Neural cell (in vitro differentiated cells): ENCODE measurements at regions not wholly inside any gene's neighbourhood (a gene's known extent, or its start where the extent isn't known, plus 50 kb on each side); places are given as distances from the start of the nearest gene placed in this dataset.

Experiments used
- H2AFZ ChIP-seq: fragments of 200-600, 300-800 bp; sonication (generic), shearing (Covaris generic); 2 replicates; pipeline ENCODE4 v1.6.0; 2014; ENCODE audit warnings: low read depth, mild to moderate bottlenecking, antibody characterized with exemption, low read length, moderate library complexity
- H3F3A ChIP-seq: fragments of 200-600 bp; shearing (Covaris generic); 2 replicates; pipeline ENCODE4 v1.6.1; 2016; ENCODE audit warnings: mild to moderate bottlenecking, moderate library complexity, mixed read lengths, antibody characterized with exemption, low read length; ENCODE audit not compliant: insufficient read depth, poor library complexity, severe bottlenecking
- H3K27ac ChIP-seq: fragments of 200-600, 300-800 bp; sonication (generic), shearing (Covaris generic); 2 replicates; pipeline ENCODE4 v1.5.1; 2014; ENCODE audit warnings: mild to moderate bottlenecking, low read length, moderate library complexity
- H3K27me3 ChIP-seq: fragments of 300-800, 200-600 bp; sonication (generic), shearing (Covaris generic); 2 replicates; pipeline ENCODE4 v1.6.0; 2014; ENCODE audit warnings: mild to moderate bottlenecking, low read depth, low read length, moderate library complexity; ENCODE audit not compliant: insufficient read depth
- H3K36me3 ChIP-seq: fragments of 300-800, 200-600 bp; sonication (generic), shearing (Covaris generic); 2 replicates; pipeline ENCODE4 v1.5.1; 2014; ENCODE audit warnings: mild to moderate bottlenecking, antibody characterized with exemption, low read length, moderate library complexity; ENCODE audit not compliant: insufficient read depth
- H3K4me2 ChIP-seq: fragments of 300-800, 200-600 bp; sonication (generic), shearing (Covaris generic); 2 replicates; pipeline ENCODE4 v1.6.0; 2014; ENCODE audit warnings: mild to moderate bottlenecking, low read length
- H3K4me3 ChIP-seq: fragments of 300-800, 200-600 bp; sonication (generic), shearing (Covaris generic); 2 replicates; pipeline ENCODE4 v1.5.1; 2014; ENCODE audit warnings: mild to moderate bottlenecking, low read length, moderate library complexity
- H3K79me2 ChIP-seq: fragments of 200-600 bp; shearing (Covaris generic); replicated peaks from 2 replicates; pipeline ENCODE4 v1.6.0; 2014; ENCODE audit warnings: mild to moderate bottlenecking, low read length, moderate library complexity; ENCODE audit not compliant: insufficient read depth
- H3K9ac ChIP-seq: fragments of 300-800, 200-600 bp; sonication (generic), shearing (Covaris generic); 2 replicates; pipeline ENCODE4 v1.6.1; 2016; ENCODE audit warnings: mild to moderate bottlenecking, low read length, mixed read lengths
- H3K9me2 ChIP-seq: fragments of 200-600 bp; shearing (Covaris generic); 2 replicates; pipeline ENCODE4 v1.6.1; 2016; ENCODE audit warnings: mild to moderate bottlenecking, low read length, mixed read lengths; ENCODE audit not compliant: insufficient read depth
- H3K9me3 ChIP-seq: fragments of 200-600, 300-800 bp; sonication (generic), shearing (Covaris generic); 2 replicates; pipeline ENCODE4 v1.6.1; 2016; ENCODE audit warnings: mild to moderate bottlenecking, mixed run types, low read length, moderate library complexity, mixed read lengths
- H4K20me1 ChIP-seq: fragments of 200-600 bp; shearing (Covaris generic); 2 replicates; pipeline ENCODE4 v1.6.1; 2016; ENCODE audit warnings: mild to moderate bottlenecking, mixed run types; ENCODE audit not compliant: insufficient read depth
- EP300 ChIP-seq: fragments of 450-650 bp; conservative IDR thresholded peaks from 2 replicates; pipeline ENCODE4 v1.6.1; 2014; ENCODE audit warnings: antibody characterized with exemption, mild to moderate bottlenecking, moderate library complexity; ENCODE audit not compliant: poor library complexity, severe bottlenecking
- EZH2 ChIP-seq: fragments of 200-600, 300-800 bp; shearing (Covaris generic), sonication (generic); IDR thresholded peaks from 2 replicates; pipeline ENCODE4 v1.6.1; 2014; ENCODE audit warnings: antibody characterized with exemption, low read length, borderline replicate concordance, mild to moderate bottlenecking; ENCODE audit not compliant: insufficient read depth, poor library complexity, severe bottlenecking
- MXI1 ChIP-seq: fragments of 450-650 bp; conservative IDR thresholded peaks from 2 replicates; pipeline ENCODE4 v1.6.1; 2014; ENCODE audit warnings: antibody characterized with exemption, mild to moderate bottlenecking; ENCODE audit not compliant: poor library complexity, severe bottlenecking
- POLR2AphosphoS5 ChIP-seq: IDR thresholded peaks from 2 replicates; pipeline ENCODE4 v1.6.1; 2012
- RAD21 ChIP-seq: fragments of 450-650 bp; conservative IDR thresholded peaks from 2 replicates; pipeline ENCODE4 v1.6.1; 2014; ENCODE audit warnings: antibody characterized with exemption, mild to moderate bottlenecking, moderate library complexity
- SMC3 ChIP-seq: fragments of 450-650 bp; conservative IDR thresholded peaks from 2 replicates; pipeline ENCODE4 v1.6.1; 2014; ENCODE audit warnings: antibody characterized with exemption, mild to moderate bottlenecking, moderate library complexity; ENCODE audit not compliant: poor library complexity
- TAF1 ChIP-seq: IDR thresholded peaks from 2 replicates; pipeline ENCODE4 v1.6.1; 2012; ENCODE audit warnings: low read depth
- TF ChIP-seq, protein P1 (sequence below): IDR thresholded peaks from 2 replicates; pipeline ENCODE4 v1.6.1; 2012; ENCODE audit warnings: borderline replicate concordance
- TF ChIP-seq, protein P2 (sequence below): fragments of 450-650 bp; IDR thresholded peaks from 2 replicates; pipeline ENCODE4 v1.5.1; 2014; ENCODE audit warnings: antibody characterized with exemption, mild to moderate bottlenecking, moderate library complexity; ENCODE audit not compliant: poor library complexity, severe bottlenecking

DNA sequence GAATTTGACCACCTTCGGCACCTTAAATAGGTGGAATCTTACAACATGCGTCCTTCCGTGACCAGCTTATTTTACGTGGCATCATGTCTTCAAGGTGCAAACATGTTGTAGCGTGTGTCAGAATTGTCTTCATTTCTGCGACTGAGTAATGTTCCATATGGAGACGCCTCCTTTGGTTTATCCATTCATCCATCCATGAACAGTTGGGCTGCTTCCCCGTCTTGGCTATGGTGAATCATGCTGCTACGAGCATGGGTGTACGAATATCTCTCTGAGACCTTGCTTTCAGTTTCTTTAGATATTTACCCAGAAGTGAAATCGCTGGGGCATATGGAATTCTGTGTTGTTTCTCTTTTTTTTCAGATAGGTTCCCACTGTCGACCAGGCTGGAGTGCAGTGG, 391.9 kb upstream of the IRX2 start:
- Histone ChIP-seq H3K27ac (no peak overlapping the region), H4K20me1 (no peaks in the 10 kb centered on the region), H3K4me2 (no peak overlapping the region), H3K9me2 (no peaks in the 10 kb centered on the region), H3K36me3 (no peaks in the 10 kb centered on the region), H3F3A (no peaks in the 10 kb centered on the region), H3K79me2 (no peaks in the 10 kb centered on the region), H3K27me3 (no peaks in the 10 kb centered on the region), H3K9me3 (no peaks in the 10 kb centered on the region), H3K9ac (no peak overlapping the region), H3K4me3 (no peak overlapping the region), H2AFZ (no peak overlapping the region)
- TF ChIP-seq TAF1 (no peak), SMC3 (no peak), RAD21 (no peak), POLR2AphosphoS5 (no peak), MXI1 (no peak), EP300 (no peak), EZH2 (no peak)
- TF ChIP-seq, protein P1, sequence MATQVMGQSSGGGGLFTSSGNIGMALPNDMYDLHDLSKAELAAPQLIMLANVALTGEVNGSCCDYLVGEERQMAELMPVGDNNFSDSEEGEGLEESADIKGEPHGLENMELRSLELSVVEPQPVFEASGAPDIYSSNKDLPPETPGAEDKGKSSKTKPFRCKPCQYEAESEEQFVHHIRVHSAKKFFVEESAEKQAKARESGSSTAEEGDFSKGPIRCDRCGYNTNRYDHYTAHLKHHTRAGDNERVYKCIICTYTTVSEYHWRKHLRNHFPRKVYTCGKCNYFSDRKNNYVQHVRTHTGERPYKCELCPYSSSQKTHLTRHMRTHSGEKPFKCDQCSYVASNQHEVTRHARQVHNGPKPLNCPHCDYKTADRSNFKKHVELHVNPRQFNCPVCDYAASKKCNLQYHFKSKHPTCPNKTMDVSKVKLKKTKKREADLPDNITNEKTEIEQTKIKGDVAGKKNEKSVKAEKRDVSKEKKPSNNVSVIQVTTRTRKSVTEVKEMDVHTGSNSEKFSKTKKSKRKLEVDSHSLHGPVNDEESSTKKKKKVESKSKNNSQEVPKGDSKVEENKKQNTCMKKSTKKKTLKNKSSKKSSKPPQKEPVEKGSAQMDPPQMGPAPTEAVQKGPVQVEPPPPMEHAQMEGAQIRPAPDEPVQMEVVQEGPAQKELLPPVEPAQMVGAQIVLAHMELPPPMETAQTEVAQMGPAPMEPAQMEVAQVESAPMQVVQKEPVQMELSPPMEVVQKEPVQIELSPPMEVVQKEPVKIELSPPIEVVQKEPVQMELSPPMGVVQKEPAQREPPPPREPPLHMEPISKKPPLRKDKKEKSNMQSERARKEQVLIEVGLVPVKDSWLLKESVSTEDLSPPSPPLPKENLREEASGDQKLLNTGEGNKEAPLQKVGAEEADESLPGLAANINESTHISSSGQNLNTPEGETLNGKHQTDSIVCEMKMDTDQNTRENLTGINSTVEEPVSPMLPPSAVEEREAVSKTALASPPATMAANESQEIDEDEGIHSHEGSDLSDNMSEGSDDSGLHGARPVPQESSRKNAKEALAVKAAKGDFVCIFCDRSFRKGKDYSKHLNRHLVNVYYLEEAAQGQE = no peak
- TF ChIP-seq, protein P2, sequence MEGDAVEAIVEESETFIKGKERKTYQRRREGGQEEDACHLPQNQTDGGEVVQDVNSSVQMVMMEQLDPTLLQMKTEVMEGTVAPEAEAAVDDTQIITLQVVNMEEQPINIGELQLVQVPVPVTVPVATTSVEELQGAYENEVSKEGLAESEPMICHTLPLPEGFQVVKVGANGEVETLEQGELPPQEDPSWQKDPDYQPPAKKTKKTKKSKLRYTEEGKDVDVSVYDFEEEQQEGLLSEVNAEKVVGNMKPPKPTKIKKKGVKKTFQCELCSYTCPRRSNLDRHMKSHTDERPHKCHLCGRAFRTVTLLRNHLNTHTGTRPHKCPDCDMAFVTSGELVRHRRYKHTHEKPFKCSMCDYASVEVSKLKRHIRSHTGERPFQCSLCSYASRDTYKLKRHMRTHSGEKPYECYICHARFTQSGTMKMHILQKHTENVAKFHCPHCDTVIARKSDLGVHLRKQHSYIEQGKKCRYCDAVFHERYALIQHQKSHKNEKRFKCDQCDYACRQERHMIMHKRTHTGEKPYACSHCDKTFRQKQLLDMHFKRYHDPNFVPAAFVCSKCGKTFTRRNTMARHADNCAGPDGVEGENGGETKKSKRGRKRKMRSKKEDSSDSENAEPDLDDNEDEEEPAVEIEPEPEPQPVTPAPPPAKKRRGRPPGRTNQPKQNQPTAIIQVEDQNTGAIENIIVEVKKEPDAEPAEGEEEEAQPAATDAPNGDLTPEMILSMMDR = no peak

DNA sequence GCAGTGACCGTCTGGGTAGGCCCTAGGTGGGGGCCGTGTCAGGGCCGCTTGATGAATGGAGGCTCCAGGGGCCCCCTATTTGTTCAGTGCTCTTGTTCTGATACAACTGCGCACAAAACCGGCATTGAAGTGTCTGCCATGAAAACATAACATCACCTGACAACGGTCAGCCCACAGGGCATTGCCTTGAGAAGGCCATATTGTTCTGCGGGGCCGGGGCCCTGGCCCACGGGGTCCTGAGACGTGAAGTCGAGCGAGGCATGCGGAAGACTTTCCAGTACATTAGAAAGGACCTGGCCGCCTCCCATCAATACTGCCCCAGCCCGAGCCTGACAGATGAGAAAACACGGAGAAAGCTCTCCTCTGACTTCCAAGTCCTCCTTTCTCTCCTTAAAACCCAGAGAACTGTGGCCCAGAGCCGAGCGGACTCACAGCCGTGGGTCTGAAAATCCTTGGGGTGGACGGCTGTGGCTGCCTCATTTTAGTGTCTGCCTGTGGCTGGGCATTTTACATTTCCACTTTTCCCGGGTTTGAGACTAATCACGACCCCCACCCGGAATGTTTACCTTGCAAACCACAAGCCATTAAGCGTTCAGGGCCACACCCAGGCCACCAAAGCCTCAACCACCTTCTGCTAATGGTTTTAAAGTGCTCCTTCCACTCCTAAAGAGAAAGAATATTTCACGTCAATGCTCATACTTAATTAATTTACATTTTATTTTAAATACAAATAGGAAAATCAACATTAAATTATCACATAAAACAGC, 391.0 kb upstream of the IRX2 start:
- TF ChIP-seq SMC3 (no peak), POLR2AphosphoS5 (no peak), TAF1 (no peak), RAD21 (no peak), EP300 (no peak), EZH2 (no peak), MXI1 (no peak)
- TF ChIP-seq, protein P1 = no peak
- TF ChIP-seq, protein P2 = no peak
- H3K27me3 ChIP-seq = no peaks in the 10 kb centered on the region
- no peaks in the 10 kb centered on the region for H4K20me1 ChIP-seq

More for the DNA sequence above, 391.0 kb upstream of the IRX2 start:
- H3K36me3 ChIP-seq = no peaks in the 10 kb centered on the region
- H3K4me2 ChIP-seq = no peak overlapping the region
- H3K79me2 ChIP-seq = no peaks in the 10 kb centered on the region
- no peaks in the 10 kb centered on the region for H3K9me2 ChIP-seq
- no peaks in the 10 kb centered on the region for H3K9me3 ChIP-seq
- H3K27ac ChIP-seq = no peak overlapping the region
- H3F3A ChIP-seq = no peaks in the 10 kb centered on the region
- H3K4me3 ChIP-seq = no peak overlapping the region
- no peak overlapping the region for H3K9ac ChIP-seq
- H2AFZ ChIP-seq = no peak overlapping the region
